ENCODE measurements at regions not wholly inside any gene's neighbourhood (a gene's known extent, or its start where the extent isn't known, plus 50 kb on each side); places are given as distances from the start of the nearest gene placed in this dataset.
"Not testable (repeated sequence)": the region's sequence is repeated elsewhere in the genome, so short reads cannot be mapped to it uniquely, and the experiment has no call there.

GRCh38 chr12:73125148-73125547 lies 853.0 kb downstream of the TRHDE start:
- intact Hi-C loops (cut with DNase I): no loop called here
- DNase-seq: no peak
- no peak overlapping the region for H3K4me3 ChIP-seq
- no peaks in the 10 kb centered on the region for H3K27me3 ChIP-seq
- H3K4me1 ChIP-seq: no peaks in the 10 kb centered on the region
- TF ChIP-seq, protein P1, sequence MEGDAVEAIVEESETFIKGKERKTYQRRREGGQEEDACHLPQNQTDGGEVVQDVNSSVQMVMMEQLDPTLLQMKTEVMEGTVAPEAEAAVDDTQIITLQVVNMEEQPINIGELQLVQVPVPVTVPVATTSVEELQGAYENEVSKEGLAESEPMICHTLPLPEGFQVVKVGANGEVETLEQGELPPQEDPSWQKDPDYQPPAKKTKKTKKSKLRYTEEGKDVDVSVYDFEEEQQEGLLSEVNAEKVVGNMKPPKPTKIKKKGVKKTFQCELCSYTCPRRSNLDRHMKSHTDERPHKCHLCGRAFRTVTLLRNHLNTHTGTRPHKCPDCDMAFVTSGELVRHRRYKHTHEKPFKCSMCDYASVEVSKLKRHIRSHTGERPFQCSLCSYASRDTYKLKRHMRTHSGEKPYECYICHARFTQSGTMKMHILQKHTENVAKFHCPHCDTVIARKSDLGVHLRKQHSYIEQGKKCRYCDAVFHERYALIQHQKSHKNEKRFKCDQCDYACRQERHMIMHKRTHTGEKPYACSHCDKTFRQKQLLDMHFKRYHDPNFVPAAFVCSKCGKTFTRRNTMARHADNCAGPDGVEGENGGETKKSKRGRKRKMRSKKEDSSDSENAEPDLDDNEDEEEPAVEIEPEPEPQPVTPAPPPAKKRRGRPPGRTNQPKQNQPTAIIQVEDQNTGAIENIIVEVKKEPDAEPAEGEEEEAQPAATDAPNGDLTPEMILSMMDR (IDR thresholded peaks at IDR 0.05): no peak
- no peaks in the 10 kb centered on the region for H3K36me3 ChIP-seq
- H3K9me3 ChIP-seq: no peaks in the 10 kb centered on the region
- H3K27ac ChIP-seq: no peak overlapping the region
- no peak for ATAC-seq

DNA sequence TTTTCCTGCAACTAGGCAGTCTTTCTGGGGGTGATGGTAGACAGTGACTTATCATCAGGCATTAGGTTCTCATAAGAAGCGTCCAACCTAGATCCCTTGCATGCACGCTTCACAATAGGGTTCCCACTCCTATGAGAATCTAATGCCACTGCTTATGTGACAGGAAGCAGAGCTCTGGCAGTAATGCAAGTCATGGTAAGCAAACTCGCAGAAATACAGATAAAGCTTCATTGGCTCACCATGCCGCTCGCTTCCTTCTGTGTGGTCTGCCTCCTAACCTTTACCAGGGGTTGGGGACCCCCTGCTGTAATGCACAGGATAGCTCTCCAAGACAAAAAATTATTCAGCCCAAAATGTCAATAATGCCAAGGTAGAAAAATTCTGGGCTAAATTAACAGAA lies 864.2 kb downstream of the TRHDE start:
- intact Hi-C loops (cut with DNase I): no loop called here

DNA sequence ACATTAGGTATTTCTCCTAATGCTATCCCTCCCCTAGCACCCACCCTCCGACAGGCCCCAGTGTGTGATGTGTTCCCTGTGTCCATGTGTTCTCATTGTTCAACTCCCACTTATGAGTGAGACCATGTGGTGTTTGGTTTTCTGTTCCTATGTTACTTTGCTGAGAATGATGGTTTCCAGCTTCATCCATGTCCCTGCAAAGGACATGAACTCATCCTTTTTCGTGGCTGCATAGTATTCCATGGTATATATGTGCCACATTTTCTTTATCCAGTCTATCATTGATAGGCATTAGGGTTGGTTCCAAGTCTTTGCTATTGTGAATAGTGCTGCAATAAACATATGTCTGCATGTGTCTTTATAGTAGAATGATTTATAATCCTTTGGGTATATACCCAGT lies 867.5 kb downstream of the TRHDE start:
- not testable (repeated sequence) for ATAC-seq

More for the DNA sequence above, 864.2 kb downstream of the TRHDE start:
- no peaks in the 10 kb centered on the region for H3K27me3 ChIP-seq
- TF ChIP-seq, protein P1 (IDR thresholded peaks at IDR 0.05): no peak
- H3K27ac ChIP-seq: no peak overlapping the region
- H3K36me3 ChIP-seq: no peaks in the 10 kb centered on the region
- no peak overlapping the region for H3K4me3 ChIP-seq
- no peak for DNase-seq
- ATAC-seq: no peak
- H3K9me3 ChIP-seq: peaks cover 0 to 5% of the 10 kb centered on the region in 2 donors
- H3K4me1 ChIP-seq: no peaks in the 10 kb centered on the region

GRCh38 chr12:73158341-73158740 lies 886.2 kb downstream of the TRHDE start:
- intact Hi-C loops (cut with DNase I): no loop called here
- no peaks in the 10 kb centered on the region for H3K9me3 ChIP-seq
- H3K27ac ChIP-seq: no peak overlapping the region
- no peaks in the 10 kb centered on the region for H3K4me1 ChIP-seq
- DNase-seq (no peak), ATAC-seq (no peak)
- H3K4me3 ChIP-seq: no peak overlapping the region
- H3K27me3 ChIP-seq: no peaks in the 10 kb centered on the region
- H3K36me3 ChIP-seq: no peaks in the 10 kb centered on the region
- TF ChIP-seq, protein P1 (IDR thresholded peaks at IDR 0.05): no peak

More for the DNA sequence above, 867.5 kb downstream of the TRHDE start:
- H3K9me3 ChIP-seq; H3K4me1 ChIP-seq; H3K36me3 ChIP-seq; H3K27me3 ChIP-seq; DNase-seq; H3K27ac ChIP-seq; H3K4me3 ChIP-seq; intact Hi-C loops (cut with DNase I): not testable (repeated sequence)

GRCh38 chr12:73159954-73160353 lies 887.8 kb downstream of the TRHDE start:
- DNase-seq (no peak), ATAC-seq (no peak)
- Histone ChIP-seq H3K9me3 (peaks cover 0 to 2% of the 10 kb centered on the region in 2 donors), H3K36me3 (no peaks in the 10 kb centered on the region), H3K27ac (no peak overlapping the region), H3K27me3 (no peaks in the 10 kb centered on the region), H3K4me1 (no peaks in the 10 kb centered on the region), H3K4me3 (no peak overlapping the region)
- TF ChIP-seq, protein P1 (IDR thresholded peaks at IDR 0.05): no peak
- intact Hi-C loops (cut with DNase I): no loop called here

GRCh38 chr12:73161970-73162369 lies 889.8 kb downstream of the TRHDE start:
- Histone ChIP-seq H3K9me3 (peaks cover 0 to 2% of the 10 kb centered on the region in 2 donors), H3K36me3 (no peaks in the 10 kb centered on the region), H3K4me3 (no peak overlapping the region), H3K4me1 (no peaks in the 10 kb centered on the region), H3K27ac (no peak overlapping the region), H3K27me3 (no peaks in the 10 kb centered on the region)
- intact Hi-C loops (cut with DNase I): no loop called here
- DNase-seq (no peak), ATAC-seq (no peak)
- TF ChIP-seq, protein P1 (IDR thresholded peaks at IDR 0.05): no peak
